ENCODE measurements at regions not wholly inside any gene's neighbourhood (a gene's known extent, or its start where the extent isn't known, plus 50 kb on each side); places are given as distances from the start of the nearest gene placed in this dataset.

DNA sequence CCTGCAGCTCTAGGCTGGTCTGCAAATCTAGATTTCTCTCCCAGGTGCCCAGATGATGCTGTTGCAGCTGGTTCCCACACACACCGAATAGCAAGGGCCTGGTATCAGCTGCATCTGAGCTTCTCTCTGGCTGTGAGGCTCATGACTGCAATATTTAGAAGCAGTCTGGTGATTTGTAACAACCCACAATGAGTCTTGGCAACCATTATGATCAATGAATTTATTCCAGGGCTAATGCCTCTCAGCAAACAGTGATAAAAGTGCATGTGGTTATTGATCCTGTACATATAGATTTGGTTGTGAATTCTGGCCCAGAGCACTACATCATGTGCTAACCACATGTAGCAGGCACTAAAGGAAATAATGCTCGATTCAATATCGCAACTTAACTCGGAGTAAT, 114.3 kb downstream of the ASCL4 start:
- POLR2A ChIA-PET: no interaction called here

More for the DNA sequence above, 114.3 kb downstream of the ASCL4 start:
- 2% methylated on average over 4 of the region's 4 CpGs for WGBS (ENCODE audit: insufficient coverage, low coverage, missing lambda C conversion rate)
- CTCF ChIA-PET (ENCODE audit: low intra/inter-chr PET ratio): no interaction called here
- Histone ChIP-seq H3K27me3 (ENCODE audit: control insufficient read depth in 2 of 2, insufficient read depth in 2 of 2, low read length in 2 of 2) (peaks cover 0 to 13% of the 10 kb centered on the region in 2 experiments; a peak in 2 of 5 replicates), H3K4me2 (ENCODE audit: insufficient read depth, low read length) (no peak overlapping the region), H3K36me3 (ENCODE audit: control insufficient read depth, insufficient read depth, low read length) (no peaks in the 10 kb centered on the region), H3K4me1 (replicated peaks in 1 of 2; ENCODE audit: control insufficient read depth in 2 of 2, insufficient read depth in 2 of 2, low read length in 2 of 2) (no peaks in the 10 kb centered on the region; a peak in 1 of 5 replicates), H4K20me1 (replicated peaks; ENCODE audit: control insufficient read depth, insufficient read depth, low read length) (no peaks in the 10 kb centered on the region), H2AFZ (ENCODE audit: low read depth, low read length) (no peak overlapping the region), H3K9ac (ENCODE audit: insufficient read depth in 1 of 2, low read depth in 2 of 2, low read length in 2 of 2) (no peak overlapping the region), H3K9me3 (replicated peaks; ENCODE audit: control insufficient read depth, insufficient read depth, low read depth, low read length) (no peaks in the 10 kb centered on the region), H3K79me2 (ENCODE audit: control insufficient read depth, insufficient read depth, low read length) (no peaks in the 10 kb centered on the region), H3K9me1 (ENCODE audit: control insufficient read depth, insufficient read depth, low read length) (no peaks in the 10 kb centered on the region), H3K4me3 (no peak overlapping the region), H3K27ac (ENCODE audit: extremely low read depth, low read depth, low read length) (no peak overlapping the region)
- in situ Hi-C loops (cut with MboI) (loop anchor here (5.0 kb wide), 1 partner anchor 211 kb away; no protein-coding TSS in a partner anchor), intact Hi-C loops (cut with micrococcal nuclease) (no loop called here)
- no peak for DNase-seq (ENCODE audit: extremely low read depth in 1 of 4, low spot score in 3 of 4)
- TF ChIP-seq ZNF586 (CRISPR knock-in tag; conservative IDR thresholded peaks at IDR 0.05): no peak
- no peak for TF ChIP-seq LARP7 (IDR thresholded peaks at IDR 0.05)
- TF ChIP-seq, protein P1, sequence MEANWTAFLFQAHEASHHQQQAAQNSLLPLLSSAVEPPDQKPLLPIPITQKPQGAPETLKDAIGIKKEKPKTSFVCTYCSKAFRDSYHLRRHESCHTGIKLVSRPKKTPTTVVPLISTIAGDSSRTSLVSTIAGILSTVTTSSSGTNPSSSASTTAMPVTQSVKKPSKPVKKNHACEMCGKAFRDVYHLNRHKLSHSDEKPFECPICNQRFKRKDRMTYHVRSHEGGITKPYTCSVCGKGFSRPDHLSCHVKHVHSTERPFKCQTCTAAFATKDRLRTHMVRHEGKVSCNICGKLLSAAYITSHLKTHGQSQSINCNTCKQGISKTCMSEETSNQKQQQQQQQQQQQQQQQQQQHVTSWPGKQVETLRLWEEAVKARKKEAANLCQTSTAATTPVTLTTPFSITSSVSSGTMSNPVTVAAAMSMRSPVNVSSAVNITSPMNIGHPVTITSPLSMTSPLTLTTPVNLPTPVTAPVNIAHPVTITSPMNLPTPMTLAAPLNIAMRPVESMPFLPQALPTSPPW (CRISPR knock-in tag; IDR thresholded peaks at IDR 0.05): no peak
- TF ChIP-seq, protein P2, sequence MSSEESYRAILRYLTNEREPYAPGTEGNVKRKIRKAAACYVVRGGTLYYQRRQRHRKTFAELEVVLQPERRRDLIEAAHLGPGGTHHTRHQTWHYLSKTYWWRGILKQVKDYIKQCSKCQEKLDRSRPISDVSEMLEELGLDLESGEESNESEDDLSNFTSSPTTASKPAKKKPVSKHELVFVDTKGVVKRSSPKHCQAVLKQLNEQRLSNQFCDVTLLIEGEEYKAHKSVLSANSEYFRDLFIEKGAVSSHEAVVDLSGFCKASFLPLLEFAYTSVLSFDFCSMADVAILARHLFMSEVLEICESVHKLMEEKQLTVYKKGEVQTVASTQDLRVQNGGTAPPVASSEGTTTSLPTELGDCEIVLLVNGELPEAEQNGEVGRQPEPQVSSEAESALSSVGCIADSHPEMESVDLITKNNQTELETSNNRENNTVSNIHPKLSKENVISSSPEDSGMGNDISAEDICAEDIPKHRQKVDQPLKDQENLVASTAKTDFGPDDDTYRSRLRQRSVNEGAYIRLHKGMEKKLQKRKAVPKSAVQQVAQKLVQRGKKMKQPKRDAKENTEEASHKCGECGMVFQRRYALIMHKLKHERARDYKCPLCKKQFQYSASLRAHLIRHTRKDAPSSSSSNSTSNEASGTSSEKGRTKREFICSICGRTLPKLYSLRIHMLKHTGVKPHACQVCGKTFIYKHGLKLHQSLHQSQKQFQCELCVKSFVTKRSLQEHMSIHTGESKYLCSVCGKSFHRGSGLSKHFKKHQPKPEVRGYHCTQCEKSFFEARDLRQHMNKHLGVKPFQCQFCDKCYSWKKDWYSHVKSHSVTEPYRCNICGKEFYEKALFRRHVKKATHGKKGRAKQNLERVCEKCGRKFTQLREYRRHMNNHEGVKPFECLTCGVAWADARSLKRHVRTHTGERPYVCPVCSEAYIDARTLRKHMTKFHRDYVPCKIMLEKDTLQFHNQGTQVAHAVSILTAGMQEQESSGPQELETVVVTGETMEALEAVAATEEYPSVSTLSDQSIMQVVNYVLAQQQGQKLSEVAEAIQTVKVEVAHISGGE (CRISPR knock-in tag; IDR thresholded peaks at IDR 0.05): no peak
- no peak for TF ChIP-seq U2AF1 (optimal IDR thresholded peaks at IDR 0.05; ENCODE audit: low read depth, low read length)
- no peak for TF ChIP-seq NR2F6 (CRISPR knock-in tag; IDR thresholded peaks at IDR 0.05)
- TF ChIP-seq MCM5 (IDR thresholded peaks at IDR 0.05; ENCODE audit: low read depth): no peak
- no peak for TF ChIP-seq MEIS2 (IDR thresholded peaks at IDR 0.05; ENCODE audit: partially characterized antibody)
- no peak for TF ChIP-seq IRF2 (CRISPR knock-in tag; IDR thresholded peaks at IDR 0.05)
- TF ChIP-seq HEY1 (CRISPR knock-in tag; IDR thresholded peaks at IDR 0.05; ENCODE audit: borderline replicate concordance): no peak
- TF ChIP-seq ZSCAN29 (IDR thresholded peaks at IDR 0.05): no peak
- TF ChIP-seq ZNF445 (CRISPR knock-in tag; IDR thresholded peaks at IDR 0.05; ENCODE audit: low read depth): no peak
- no peak for TF ChIP-seq KLF10 (CRISPR knock-in tag; IDR thresholded peaks at IDR 0.05)
- no peak for FAIRE-seq
- ATAC-seq: no peak
- no TSS peak for BruUV-seq (replicated peaks)

All from K562 (cell line).